BJ (cell line): ENCODE measurements at regions not wholly inside any gene's neighbourhood (a gene's known extent, or its start where the extent isn't known, plus 50 kb on each side); places are given as distances from the start of the nearest gene placed in this dataset.

Experiments used
- CTCF ChIA-PET: fragments of 350-600 bp; formaldehyde crosslinking; extraction: SDS; loops from one replicate; lab custom pipeline; 2021; ENCODE audit warnings: antibody characterized with exemption, inconsistent platforms; lab: Yijun Ruan, JAX
- POLR2A ChIA-PET: fragments of 300-600 bp; sonication (Branson Sonifier 250); formaldehyde crosslinking; extraction: SDS; loops from one replicate; lab custom pipeline; 2021; ENCODE audit warnings: antibody characterized with exemption; lab: Charles Lee
- DNase-seq: peaks from one replicate; pipeline ENCODE4 v3.0.0-alpha.2; 2011; ENCODE audit warnings: low read depth
- H3K27me3 ChIP-seq: 2 replicates; pipeline ENCODE4 v1.6.0; 2011; ENCODE audit warnings: low read length; ENCODE audit not compliant: control insufficient read depth, insufficient read depth
- H3K36me3 ChIP-seq: 2 replicates; pipeline ENCODE4 v1.5.1; 2011; ENCODE audit warnings: low read length; ENCODE audit not compliant: control insufficient read depth, insufficient read depth
- H3K4me3 ChIP-seq: 2 replicates; pipeline ENCODE4 v1.5.1; 2011; ENCODE audit warnings: low read depth, mild to moderate bottlenecking, control low read depth, low read length
- CTCF ChIP-seq: IDR thresholded peaks from 2 replicates; pipeline ENCODE4 v1.5.1; 2011; ENCODE audit warnings: low read depth, mild to moderate bottlenecking, control low read depth, inconsistent platforms, low read length, moderate library complexity; ENCODE audit not compliant: insufficient read depth

GRCh38 chr20:52534616-52535015, 343.0 kb upstream of the ZFP64 start:
- DNase-seq, result no peak
- H3K36me3 ChIP-seq, result no peaks in the 10 kb centered on the region; the same call in 1 of the 2 replicates
- ChIA-PET POLR2A (no interaction called here), CTCF (no interaction called here)
- H3K27me3 ChIP-seq, result no peaks in the 10 kb centered on the region
- TF ChIP-seq CTCF, result no peak
- H3K4me3 ChIP-seq, result no peak overlapping the region

GRCh38 chr20:52533401-52533800, 341.8 kb upstream of the ZFP64 start:
- Histone ChIP-seq H3K36me3 (no peaks in the 10 kb centered on the region; the same call in 1 of the 2 replicates), H3K4me3 (no peak overlapping the region), H3K27me3 (no peaks in the 10 kb centered on the region)
- ChIA-PET POLR2A (no interaction called here), CTCF (no interaction called here)
- no peak for DNase-seq
- no peak for TF ChIP-seq CTCF

- ChIA-PET CTCF (no interaction called here), POLR2A (no interaction called here)
- no peak for DNase-seq
- no peaks in the 10 kb centered on the region; the same call in 1 of the 2 replicates for H3K36me3 ChIP-seq
- H3K4me3 ChIP-seq, result no peak overlapping the region
- TF ChIP-seq CTCF, result no peak
- no peaks in the 10 kb centered on the region for H3K27me3 ChIP-seq
Observed at GRCh38 chr20:52532674-52533073, 341.1 kb upstream of the ZFP64 start.

GRCh38 chr20:52530571-52530970, 339.0 kb upstream of the ZFP64 start:
- TF ChIP-seq CTCF, result no peak
- ChIA-PET CTCF (interaction anchor here (0.6 kb wide), 1 partner anchor 24 kb away, joined by 3 read pairs; no protein-coding TSS in a partner anchor), POLR2A (no interaction called here)
- Histone ChIP-seq H3K27me3 (no peaks in the 10 kb centered on the region), H3K4me3 (no peak overlapping the region), H3K36me3 (no peaks in the 10 kb centered on the region)
- DNase-seq, result no peak

GRCh38 chr20:52529826-52530225, 338.2 kb upstream of the ZFP64 start:
- CTCF ChIA-PET, result interaction anchor here (0.6 kb wide), 1 partner anchor 23 kb away, joined by 3 read pairs; no protein-coding TSS in a partner anchor
- POLR2A ChIA-PET, result no interaction called here

More at GRCh38 chr20:52529826-52530225, 338.2 kb upstream of the ZFP64 start:
- H3K4me3 ChIP-seq, result no peak overlapping the region
- no peak for DNase-seq
- TF ChIP-seq CTCF, result no peak
- H3K36me3 ChIP-seq, result no peaks in the 10 kb centered on the region
- no peaks in the 10 kb centered on the region for H3K27me3 ChIP-seq
